HG02678 (cell line): ENCODE measurements at regions not wholly inside any gene's neighbourhood (a gene's known extent, or its start where the extent isn't known, plus 50 kb on each side); places are given as distances from the start of the nearest gene placed in this dataset.
"Not testable (repeated sequence)": the region's sequence is repeated elsewhere in the genome, so short reads cannot be mapped to it uniquely, and the experiment has no call there.

Source experiments
- ATAC-seq: cut with Tn5 transposase; IDR thresholded peaks from one replicate; pipeline ENCODE4 v1.9.1; 2021; ENCODE audit warnings: mild to moderate bottlenecking, moderate library complexity; ENCODE audit not compliant: unreplicated experiment

- no peak for ATAC-seq
Measured at GRCh38 chr3:71964170-71964569, 179.2 kb upstream of the PROK2 start.

GRCh38 chr3:71962561-71963240, 177.8 kb upstream of the PROK2 start:
- ATAC-seq = no peak

- no peak for ATAC-seq
Measured at GRCh38 chr3:71961891-71962290, 176.9 kb upstream of the PROK2 start.

- ATAC-seq = no peak
Measured at GRCh38 chr3:71961378-71961777, 176.4 kb upstream of the PROK2 start.

GRCh38 chr3:71958533-71958932, 173.6 kb upstream of the PROK2 start:
- ATAC-seq = no peak

- no peak for ATAC-seq
Measured at GRCh38 chr3:71956716-71957115, 171.8 kb upstream of the PROK2 start.

- ATAC-seq = no peak
Measured at GRCh38 chr3:71956069-71956340, 171.1 kb upstream of the PROK2 start.

- no peak for ATAC-seq
Measured at GRCh38 chr3:71955240-71956068, 170.5 kb upstream of the PROK2 start.

- no peak for ATAC-seq
Measured at GRCh38 chr3:71951842-71952241, 166.9 kb upstream of the PROK2 start.

GRCh38 chr3:71951361-71951760, 166.4 kb upstream of the PROK2 start:
- no peak for ATAC-seq

GRCh38 chr3:71949442-71949841, 164.5 kb upstream of the PROK2 start:
- no peak for ATAC-seq

- no peak for ATAC-seq
Measured at GRCh38 chr3:71944482-71945065, 159.6 kb upstream of the PROK2 start.

GRCh38 chr3:71942432-71943187, 157.7 kb upstream of the PROK2 start:
- no peak for ATAC-seq

GRCh38 chr3:71940486-71940885, 155.5 kb upstream of the PROK2 start:
- no peak for ATAC-seq

- ATAC-seq = not testable (repeated sequence)
Measured at GRCh38 chr3:71938081-71938480, 153.1 kb upstream of the PROK2 start.

- ATAC-seq = no peak
Measured at GRCh38 chr3:71936681-71937080, 151.7 kb upstream of the PROK2 start.

- no peak for ATAC-seq
Measured at GRCh38 chr3:71934520-71935270, 149.7 kb upstream of the PROK2 start.

GRCh38 chr3:71931922-71932321, 147.0 kb upstream of the PROK2 start:
- ATAC-seq = no peak

GRCh38 chr3:71930056-71930991, 145.4 kb upstream of the PROK2 start:
- ATAC-seq = no peak

GRCh38 chr3:71928212-71928611, 143.3 kb upstream of the PROK2 start:
- no peak for ATAC-seq
